HG02943 (cell line): ENCODE measurements at regions not wholly inside any gene's neighbourhood (a gene's known extent, or its start where the extent isn't known, plus 50 kb on each side); places are given as distances from the start of the nearest gene placed in this dataset.
"Not testable (repeated sequence)": the region's sequence is repeated elsewhere in the genome, so short reads cannot be mapped to it uniquely, and the experiment has no call there.

Source experiments
- ATAC-seq: cut with Tn5 transposase; IDR thresholded peaks from one replicate; pipeline ENCODE4 v1.9.1; 2021; ENCODE audit warnings: mild to moderate bottlenecking, low read depth, moderate library complexity; ENCODE audit not compliant: unreplicated experiment

DNA sequence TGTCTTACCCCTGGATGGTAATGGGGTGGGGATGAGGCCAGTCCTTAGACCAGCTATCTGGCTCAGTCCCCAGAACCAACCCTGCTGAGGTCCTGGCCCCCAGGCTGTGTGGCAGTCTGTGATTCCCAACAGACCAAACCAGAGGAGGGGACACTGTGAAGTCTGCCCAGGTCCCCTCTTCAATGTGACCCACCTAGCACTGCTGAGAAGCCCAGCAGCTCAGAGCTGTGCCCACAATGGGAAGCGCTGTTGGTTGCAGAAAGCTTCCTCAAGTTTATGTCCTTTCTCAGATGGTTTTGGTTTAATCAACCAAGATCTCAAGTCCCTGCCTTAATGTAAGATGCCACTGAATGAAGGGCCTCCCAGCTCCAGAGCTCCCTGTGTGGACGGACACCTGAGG lies 114.7 kb upstream of the IGLL5 start:
- no peak for ATAC-seq

- no peak for ATAC-seq
These were observed 114.2 kb upstream of the IGLL5 start for GRCh38 chr22:22773427-22773826.

DNA sequence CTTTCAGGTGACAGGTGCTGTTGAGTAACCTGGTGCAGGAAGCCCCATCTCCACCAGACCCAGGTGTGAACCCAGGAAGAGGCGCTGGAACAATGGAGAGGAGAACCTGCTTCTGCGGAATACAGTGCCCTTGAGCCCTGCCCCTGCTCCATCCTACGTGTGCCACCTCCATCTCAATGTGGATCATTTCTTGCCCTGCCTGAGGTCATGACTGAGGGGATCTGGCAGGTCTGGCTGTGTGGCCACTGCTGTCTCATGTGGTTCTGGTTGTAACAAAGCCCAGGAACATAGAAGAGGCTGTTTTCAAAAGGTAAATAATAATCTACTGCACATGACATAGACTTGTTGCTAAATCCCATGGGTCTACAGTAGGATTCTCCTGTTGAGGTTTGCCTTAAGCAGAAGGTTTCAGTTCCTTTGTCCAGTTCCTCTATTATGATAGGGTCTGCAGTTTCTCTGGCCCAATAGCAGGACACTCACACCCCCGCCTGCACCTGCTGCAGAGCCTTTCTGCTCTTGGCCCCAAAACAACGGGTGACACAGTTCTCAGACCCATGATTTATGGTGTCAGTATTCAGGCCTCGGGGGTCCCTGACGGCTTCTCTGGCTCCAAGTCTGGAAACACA lies 113.5 kb upstream of the IGLL5 start:
- no peak for ATAC-seq

DNA sequence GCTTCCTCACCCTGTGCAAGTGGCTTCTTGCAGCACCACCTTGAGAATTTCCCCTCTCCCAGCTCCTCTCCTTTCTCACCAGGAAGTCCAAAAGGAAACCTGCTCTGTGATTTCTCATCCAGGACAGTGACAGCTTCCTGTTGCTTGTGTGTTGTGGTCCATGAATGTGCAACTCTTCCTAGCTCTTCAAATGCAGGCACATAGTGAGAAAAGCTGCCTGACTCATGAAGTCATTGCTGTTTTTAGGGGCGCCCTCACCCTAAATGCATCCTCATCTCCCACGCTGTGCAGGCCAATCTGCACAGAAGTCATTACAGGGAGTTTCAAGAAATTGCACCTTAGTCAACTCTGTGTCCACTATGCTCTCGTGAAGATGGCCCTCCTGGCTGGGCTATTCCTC lies 112.9 kb upstream of the IGLL5 start:
- not testable (repeated sequence) for ATAC-seq

GRCh38 chr22:22776121-22776520 lies 111.5 kb upstream of the IGLL5 start:
- no peak for ATAC-seq

DNA sequence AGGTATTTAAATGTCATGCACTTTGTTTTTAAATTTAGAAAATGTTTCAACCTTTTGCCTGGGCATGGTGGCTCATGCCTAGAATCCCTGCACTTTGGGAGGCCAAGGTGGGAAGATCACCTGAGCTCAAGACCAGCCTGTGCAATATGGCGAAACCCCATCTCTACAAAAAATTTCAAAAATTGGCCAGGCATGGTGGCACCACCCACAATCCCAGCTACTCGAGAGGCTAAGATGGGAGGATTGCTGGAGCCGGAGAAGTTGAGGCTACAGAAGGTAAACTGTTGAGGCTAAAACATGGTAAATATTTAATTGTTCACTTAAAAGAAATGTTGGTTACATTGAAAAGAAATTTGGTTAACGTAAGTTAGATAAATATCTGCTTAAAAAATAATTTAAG lies 108.4 kb upstream of the IGLL5 start:
- ATAC-seq, result no peak

GRCh38 chr22:22783575-22783974 lies 104.0 kb upstream of the IGLL5 start:
- no peak for ATAC-seq

DNA sequence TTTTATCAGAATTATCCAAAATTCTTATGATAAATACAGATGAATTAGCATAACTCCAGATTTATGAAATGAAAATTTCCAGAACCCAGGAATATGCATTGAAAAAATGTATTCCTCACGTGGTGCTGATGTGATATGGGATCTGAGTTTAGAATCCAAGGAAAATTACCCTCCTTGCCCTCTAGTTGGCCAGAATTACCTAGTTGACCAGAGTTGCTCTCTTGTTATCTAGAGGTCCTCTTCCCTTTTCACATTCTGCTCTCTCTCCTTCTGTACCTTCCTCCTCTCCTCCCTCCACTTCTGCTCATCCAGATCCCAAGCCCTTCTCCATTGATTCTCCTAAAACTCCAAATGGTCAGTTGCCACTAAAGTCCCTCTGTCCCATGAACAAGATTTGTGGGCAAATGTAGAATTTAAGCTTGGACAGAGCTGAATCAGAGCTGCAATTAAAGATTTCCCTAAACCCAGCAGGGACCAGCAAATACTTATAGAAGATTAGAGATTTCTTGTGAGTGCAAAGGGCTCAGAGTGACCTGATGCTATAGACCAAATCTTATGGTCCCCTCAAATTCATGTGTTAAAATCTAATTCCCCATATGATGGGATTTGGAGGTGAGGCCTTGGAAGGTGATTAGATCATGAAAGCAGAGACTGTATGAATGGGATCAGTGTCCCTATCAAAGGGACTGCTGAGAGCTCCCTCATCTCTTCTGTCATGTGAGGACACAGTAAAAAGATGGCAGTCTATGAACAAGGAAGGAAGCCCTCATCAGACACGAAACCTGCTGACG lies 103.2 kb upstream of the IGLL5 start:
- ATAC-seq, result no peak

GRCh38 chr22:22785316-22786065 lies 102.1 kb upstream of the IGLL5 start:
- no peak for ATAC-seq

- ATAC-seq, result no peak
These were observed 101.1 kb upstream of the IGLL5 start for GRCh38 chr22:22786301-22787115.

GRCh38 chr22:22787151-22787550 lies 100.5 kb upstream of the IGLL5 start:
- ATAC-seq, result no peak

GRCh38 chr22:22787786-22788459 lies 99.7 kb upstream of the IGLL5 start:
- no peak for ATAC-seq

DNA sequence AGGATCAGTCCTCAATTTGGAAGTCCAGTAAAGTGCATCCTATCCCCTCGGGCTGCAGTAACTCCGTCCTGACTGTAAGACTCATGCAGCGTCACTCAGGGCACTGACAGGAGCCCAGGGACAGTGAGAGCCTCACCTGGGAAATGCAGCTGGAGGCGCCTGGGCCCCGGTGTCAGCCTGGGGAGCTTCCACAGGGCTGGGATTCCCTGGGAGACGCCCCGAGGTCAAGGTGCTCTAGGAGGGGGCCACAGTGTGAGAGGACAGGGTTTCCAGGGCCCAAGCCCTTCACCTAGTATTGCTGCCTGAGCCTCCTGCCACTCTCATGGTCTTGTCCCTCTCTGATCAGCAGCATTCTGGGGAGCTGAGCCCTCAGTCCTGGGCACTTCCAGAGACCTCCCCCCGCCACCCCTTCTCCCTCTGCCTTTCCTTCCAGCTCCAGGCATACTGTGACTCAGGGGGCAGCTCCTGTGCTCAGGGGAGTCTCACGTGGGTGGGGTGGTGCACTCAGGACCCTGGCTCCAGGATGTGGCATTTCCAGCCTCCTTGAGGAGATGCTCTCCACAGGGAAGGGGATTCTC lies 99.1 kb upstream of the IGLL5 start:
- ATAC-seq, result no peak

- no peak for ATAC-seq
These were observed 98.2 kb upstream of the IGLL5 start for GRCh38 chr22:22789233-22789921.

DNA sequence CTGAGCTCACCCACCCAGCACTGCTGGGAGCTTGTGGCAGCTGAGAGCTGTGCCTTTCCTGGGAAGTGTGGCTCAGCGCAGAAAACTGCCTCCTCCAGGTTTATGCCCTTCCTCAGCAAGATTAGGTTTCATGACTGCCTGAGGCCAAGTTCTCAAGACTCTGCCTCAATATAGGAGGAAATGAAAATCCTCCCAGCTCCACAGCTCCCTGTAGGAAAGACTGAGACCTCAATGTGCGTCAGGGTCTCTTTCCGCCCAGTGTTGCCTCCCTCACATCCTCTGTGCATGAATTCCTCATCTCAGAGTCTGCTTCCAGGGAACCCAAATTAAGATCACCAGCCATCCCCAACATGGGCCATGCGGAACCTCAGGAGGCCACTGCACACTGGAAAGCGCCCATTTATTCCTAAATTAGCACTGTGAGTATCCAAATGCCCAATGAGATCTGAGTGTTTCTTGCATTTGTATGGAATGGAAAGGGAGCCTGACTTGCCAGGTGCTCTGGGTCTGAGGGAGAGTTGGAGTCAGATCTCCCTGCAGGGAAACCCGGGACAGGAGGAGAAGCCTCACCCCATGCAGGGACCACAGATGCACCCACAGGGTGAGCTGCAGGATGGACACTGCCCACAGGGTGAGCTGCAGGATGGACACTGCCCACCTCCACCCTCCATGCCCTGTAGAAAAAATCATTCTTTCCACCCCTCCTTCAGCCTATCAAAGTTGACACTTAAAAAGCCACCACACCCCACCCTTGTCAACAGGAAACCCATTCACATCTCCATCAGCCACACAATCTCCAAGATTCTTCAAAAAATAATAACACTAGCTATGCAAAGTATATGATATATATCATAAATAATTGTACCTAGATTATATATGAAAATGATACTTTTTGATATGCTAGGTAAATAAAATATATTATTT lies 97.4 kb upstream of the IGLL5 start:
- no peak for ATAC-seq

DNA sequence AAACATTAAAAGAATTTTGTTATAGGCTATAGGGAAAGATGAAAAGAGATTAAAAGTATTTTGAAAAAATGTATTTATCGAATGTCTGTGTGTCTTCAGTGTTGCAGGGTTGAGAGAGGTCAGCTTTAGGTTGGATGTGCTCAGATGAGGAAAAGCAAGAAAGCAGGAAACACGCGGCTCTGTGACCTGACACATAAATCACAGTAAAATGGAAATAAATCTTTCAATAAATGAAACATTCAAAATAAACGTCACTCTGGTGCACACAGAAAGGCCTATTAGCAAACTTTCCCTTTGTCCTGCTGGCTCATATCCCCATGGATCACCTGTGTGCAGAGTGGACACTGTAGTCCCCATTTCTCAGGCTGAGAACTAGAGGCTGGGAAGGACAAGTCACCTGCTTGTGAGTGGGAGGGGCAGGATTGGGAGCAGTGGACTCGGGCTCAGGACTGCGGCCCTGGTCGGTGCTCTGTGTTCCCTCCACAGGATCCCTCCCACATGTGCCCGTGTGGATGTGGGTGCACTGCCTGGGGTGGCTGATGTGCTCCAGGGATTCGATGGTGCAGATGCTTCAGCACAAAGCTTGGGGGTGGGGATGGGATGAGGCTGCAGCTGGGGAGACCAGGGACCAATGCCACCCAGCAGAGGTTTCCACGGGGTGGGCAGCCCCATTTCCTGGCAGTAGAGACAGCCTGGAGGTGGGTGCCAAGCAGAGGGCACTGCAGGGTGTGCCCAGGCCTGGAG lies 96.0 kb upstream of the IGLL5 start:
- no peak for ATAC-seq

GRCh38 chr22:22792205-22792786 lies 95.3 kb upstream of the IGLL5 start:
- ATAC-seq, result not testable (repeated sequence)
